ENCODE measurements at regions not wholly inside any gene's neighbourhood (a gene's known extent, or its start where the extent isn't known, plus 50 kb on each side); places are given as distances from the start of the nearest gene placed in this dataset.

- H3K27me3 ChIP-seq: no peaks in the 10 kb centered on the region
- no peak for DNase-seq
- WGBS, 2 donors: 50 to 54% methylated on average over 3 of the region's 3 CpGs
- H3K36me3 ChIP-seq: no peaks in the 10 kb centered on the region
- TF ChIP-seq POLR2A (IDR thresholded peaks at IDR 0.05): no peak
- intact Hi-C loops (cut with DNase I): no loop called here
- H3K4me3 ChIP-seq: no peak overlapping the region
- H3K4me1 ChIP-seq: no peaks in the 10 kb centered on the region
- H3K27ac ChIP-seq: no peak overlapping the region
- no peaks in the 10 kb centered on the region for H3K9me3 ChIP-seq
These were observed 70.6 kb upstream of the WDR75 start for GRCh38 chr2:189370719-189371118.

- H3K27me3 ChIP-seq: no peaks in the 10 kb centered on the region
- no peak for TF ChIP-seq POLR2A (IDR thresholded peaks at IDR 0.05)
- no peak for TF ChIP-seq CTCF (IDR thresholded peaks at IDR 0.05)
- no peaks in the 10 kb centered on the region for H3K36me3 ChIP-seq
- no peak overlapping the region for H3K27ac ChIP-seq
- intact Hi-C loops (cut with DNase I): no loop called here
- H3K9me3 ChIP-seq: no peaks in the 10 kb centered on the region
- 44 to 45% methylated on average over 1 of the region's 1 CpG for WGBS, 2 donors
- no peak overlapping the region for H3K4me3 ChIP-seq
- no peak for DNase-seq
- H3K4me1 ChIP-seq: no peaks in the 10 kb centered on the region
These were observed 68.5 kb upstream of the WDR75 start for GRCh38 chr2:189372688-189373257.

DNA sequence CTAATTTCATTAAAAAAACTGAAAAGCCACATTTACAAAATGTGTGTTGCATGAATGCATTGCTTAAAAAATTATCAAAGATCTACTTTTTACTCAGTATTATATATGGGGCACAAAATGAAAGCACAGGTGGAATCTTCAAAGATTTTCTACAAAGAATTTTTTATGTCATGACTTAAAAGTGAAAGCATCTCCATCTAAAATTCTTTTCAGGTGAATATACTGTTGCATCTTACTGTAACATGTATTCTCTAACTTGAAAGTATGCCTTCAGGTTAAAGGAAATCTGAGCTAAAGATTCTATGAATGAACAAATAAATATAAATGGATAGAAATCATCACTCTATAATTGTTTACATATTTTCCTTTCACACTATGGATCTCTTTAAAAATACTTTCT lies 66.8 kb upstream of the WDR75 start:
- no peaks in the 10 kb centered on the region for H3K9me3 ChIP-seq
- DNase-seq: no peak
- H3K27ac ChIP-seq: no peak overlapping the region
- TF ChIP-seq CTCF (IDR thresholded peaks at IDR 0.05): no peak
- intact Hi-C loops (cut with DNase I): no loop called here
- H3K4me3 ChIP-seq: no peak overlapping the region
- H3K4me1 ChIP-seq: no peaks in the 10 kb centered on the region
- no peaks in the 10 kb centered on the region for H3K36me3 ChIP-seq
- H3K27me3 ChIP-seq: no peaks in the 10 kb centered on the region

GRCh38 chr2:189375842-189376241 lies 65.4 kb upstream of the WDR75 start:
- Histone ChIP-seq H3K36me3 (no peaks in the 10 kb centered on the region), H3K4me1 (no peaks in the 10 kb centered on the region), H3K27ac (no peak overlapping the region), H3K9me3 (no peaks in the 10 kb centered on the region), H3K4me3 (no peak overlapping the region), H3K27me3 (no peaks in the 10 kb centered on the region)
- DNase-seq: no peak
- intact Hi-C loops (cut with DNase I): no loop called here
- no peak for TF ChIP-seq POLR2A (IDR thresholded peaks at IDR 0.05)
- no peak for TF ChIP-seq CTCF (IDR thresholded peaks at IDR 0.05)

- no peak for TF ChIP-seq CTCF (IDR thresholded peaks at IDR 0.05)
- no peak for TF ChIP-seq POLR2A (IDR thresholded peaks at IDR 0.05)
- Histone ChIP-seq H3K27ac (no peak overlapping the region), H3K36me3 (no peaks in the 10 kb centered on the region), H3K27me3 (no peaks in the 10 kb centered on the region), H3K4me1 (no peaks in the 10 kb centered on the region), H3K4me3 (no peak overlapping the region), H3K9me3 (no peaks in the 10 kb centered on the region)
- intact Hi-C loops (cut with DNase I): no loop called here
- DNase-seq: no peak
- WGBS, 2 donors: 32 to 41% methylated on average over 2 of the region's 2 CpGs
These were observed 62.0 kb upstream of the WDR75 start for GRCh38 chr2:189379287-189379630.

- no peak for DNase-seq
- intact Hi-C loops (cut with DNase I): no loop called here
- no peaks in the 10 kb centered on the region for H3K9me3 ChIP-seq
- H3K4me1 ChIP-seq: no peaks in the 10 kb centered on the region
- no peaks in the 10 kb centered on the region for H3K36me3 ChIP-seq
- TF ChIP-seq CTCF (IDR thresholded peaks at IDR 0.05): no peak
- TF ChIP-seq POLR2A (IDR thresholded peaks at IDR 0.05): no peak
- H3K27me3 ChIP-seq: no peaks in the 10 kb centered on the region
- WGBS, 2 donors: 61 to 75% methylated on average over 1 of the region's 1 CpG
- no peak overlapping the region for H3K4me3 ChIP-seq
- H3K27ac ChIP-seq: no peak overlapping the region
These were observed 61.5 kb upstream of the WDR75 start for GRCh38 chr2:189379731-189380261.

Data from esophagus squamous epithelium (tissue), 5 donors.